LNCaP clone FGC (cell line): ENCODE measurements at regions not wholly inside any gene's neighbourhood (a gene's known extent, or its start where the extent isn't known, plus 50 kb on each side); places are given as distances from the start of the nearest gene placed in this dataset.

Experiments
- DNase-seq: peaks from one replicate; pipeline ENCODE4 v3.0.0-alpha.2; 2011; ENCODE audit warnings: low read depth
- H3K4me3 ChIP-seq: 2 replicates; pipeline ENCODE4 v1.5.1; 2011; ENCODE audit warnings: mild to moderate bottlenecking, low read depth, low read length, control low read depth
- TF ChIP-seq, protein P1 (sequence below): IDR thresholded peaks from 2 replicates; pipeline ENCODE4 v1.5.1; 2012; ENCODE audit warnings: mild to moderate bottlenecking; ENCODE audit not compliant: control insufficient read depth, insufficient read depth; ENCODE audit errors: extremely low read depth

DNA sequence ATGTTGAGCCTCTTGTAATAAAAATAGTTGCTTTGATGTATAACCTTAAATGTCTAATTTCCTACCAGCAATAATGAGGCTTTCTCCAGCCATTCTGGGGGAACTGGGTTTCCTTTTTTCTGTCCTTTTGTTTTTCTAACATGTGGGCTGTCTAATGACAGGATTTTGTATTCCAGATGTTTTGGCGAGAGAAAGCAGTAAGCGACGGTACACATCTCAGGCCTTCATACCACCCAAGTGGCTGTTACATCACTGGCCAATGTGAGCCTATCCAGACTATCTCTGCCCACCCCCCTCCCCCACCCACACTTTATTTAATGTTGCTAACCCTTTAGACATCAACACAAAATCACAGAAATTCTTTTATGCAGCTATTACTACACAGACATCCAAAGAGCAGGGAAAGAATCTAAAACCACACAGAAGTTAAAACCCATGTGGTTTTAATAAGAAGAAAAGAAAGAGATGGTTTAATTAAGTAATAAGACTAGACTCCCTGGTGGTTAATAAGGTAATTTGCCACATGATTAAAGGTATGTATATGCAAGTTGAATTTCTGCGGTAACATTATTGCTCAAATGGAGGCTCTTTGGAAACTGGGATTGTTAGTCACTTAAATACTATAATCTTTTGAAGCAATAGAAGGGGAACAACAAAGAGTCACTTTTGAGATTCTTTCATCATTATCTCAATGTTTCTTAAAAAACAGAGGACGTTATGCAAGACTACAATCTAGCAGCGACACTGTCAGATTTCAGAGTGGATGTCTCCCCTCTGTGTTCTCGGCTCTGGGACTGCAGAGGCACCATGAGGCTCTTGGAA, 365.1 kb downstream of the ENC1 start:
- TF ChIP-seq, protein P1, sequence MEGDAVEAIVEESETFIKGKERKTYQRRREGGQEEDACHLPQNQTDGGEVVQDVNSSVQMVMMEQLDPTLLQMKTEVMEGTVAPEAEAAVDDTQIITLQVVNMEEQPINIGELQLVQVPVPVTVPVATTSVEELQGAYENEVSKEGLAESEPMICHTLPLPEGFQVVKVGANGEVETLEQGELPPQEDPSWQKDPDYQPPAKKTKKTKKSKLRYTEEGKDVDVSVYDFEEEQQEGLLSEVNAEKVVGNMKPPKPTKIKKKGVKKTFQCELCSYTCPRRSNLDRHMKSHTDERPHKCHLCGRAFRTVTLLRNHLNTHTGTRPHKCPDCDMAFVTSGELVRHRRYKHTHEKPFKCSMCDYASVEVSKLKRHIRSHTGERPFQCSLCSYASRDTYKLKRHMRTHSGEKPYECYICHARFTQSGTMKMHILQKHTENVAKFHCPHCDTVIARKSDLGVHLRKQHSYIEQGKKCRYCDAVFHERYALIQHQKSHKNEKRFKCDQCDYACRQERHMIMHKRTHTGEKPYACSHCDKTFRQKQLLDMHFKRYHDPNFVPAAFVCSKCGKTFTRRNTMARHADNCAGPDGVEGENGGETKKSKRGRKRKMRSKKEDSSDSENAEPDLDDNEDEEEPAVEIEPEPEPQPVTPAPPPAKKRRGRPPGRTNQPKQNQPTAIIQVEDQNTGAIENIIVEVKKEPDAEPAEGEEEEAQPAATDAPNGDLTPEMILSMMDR: no peak
- H3K4me3 ChIP-seq: no peak overlapping the region
- DNase-seq: no peak

DNA sequence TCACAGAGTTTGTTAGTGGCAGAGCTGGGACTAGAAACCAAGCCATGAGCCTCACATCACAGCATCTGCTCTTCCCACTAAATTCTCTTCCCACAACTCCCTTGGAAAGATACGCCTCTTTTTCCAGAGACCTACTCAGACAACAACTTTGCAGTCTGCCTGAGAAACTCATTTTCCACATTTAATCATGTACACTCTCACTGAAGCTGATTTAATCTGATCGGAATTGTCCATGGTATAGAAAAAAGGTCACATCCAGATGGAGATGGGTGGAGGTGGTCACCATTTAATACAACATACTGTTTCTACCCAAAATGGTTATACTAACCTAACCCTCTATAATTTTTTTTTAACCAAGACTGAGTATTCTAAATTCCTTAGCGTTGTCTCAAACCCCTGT, 366.2 kb downstream of the ENC1 start:
- DNase-seq: no peak
- no peak overlapping the region for H3K4me3 ChIP-seq
- TF ChIP-seq, protein P1: no peak

DNA sequence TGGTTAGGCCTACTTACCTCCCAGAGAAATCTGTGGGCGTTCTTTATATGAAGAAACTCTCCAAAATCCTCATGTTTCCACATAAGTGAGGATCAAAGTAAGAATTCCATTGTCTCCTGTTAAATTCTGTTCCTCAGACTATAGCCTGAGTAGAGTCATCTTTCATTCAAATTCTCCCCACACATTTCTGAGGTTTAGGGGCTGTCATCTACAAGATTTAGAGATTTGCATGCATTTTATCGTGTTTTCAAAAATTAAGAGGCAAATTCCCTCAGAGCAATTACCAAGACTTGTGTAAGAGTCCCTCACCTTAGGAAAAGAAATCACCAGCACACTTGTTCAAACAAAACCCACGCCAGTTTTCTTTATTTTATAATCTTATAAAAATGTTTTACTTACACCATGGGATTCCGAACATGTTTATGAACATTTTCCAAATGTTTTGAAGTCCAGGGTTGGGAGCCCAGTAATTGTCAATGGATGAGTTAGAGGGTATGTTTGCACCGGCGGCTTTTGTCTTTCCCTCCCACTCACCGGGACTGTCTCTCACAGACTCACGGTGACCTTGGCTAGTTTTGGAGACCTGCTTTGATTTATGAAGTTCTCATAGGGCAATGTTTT, 367.6 kb downstream of the ENC1 start:
- no peak for DNase-seq
- TF ChIP-seq, protein P1: no peak
- H3K4me3 ChIP-seq: no peak overlapping the region

DNA sequence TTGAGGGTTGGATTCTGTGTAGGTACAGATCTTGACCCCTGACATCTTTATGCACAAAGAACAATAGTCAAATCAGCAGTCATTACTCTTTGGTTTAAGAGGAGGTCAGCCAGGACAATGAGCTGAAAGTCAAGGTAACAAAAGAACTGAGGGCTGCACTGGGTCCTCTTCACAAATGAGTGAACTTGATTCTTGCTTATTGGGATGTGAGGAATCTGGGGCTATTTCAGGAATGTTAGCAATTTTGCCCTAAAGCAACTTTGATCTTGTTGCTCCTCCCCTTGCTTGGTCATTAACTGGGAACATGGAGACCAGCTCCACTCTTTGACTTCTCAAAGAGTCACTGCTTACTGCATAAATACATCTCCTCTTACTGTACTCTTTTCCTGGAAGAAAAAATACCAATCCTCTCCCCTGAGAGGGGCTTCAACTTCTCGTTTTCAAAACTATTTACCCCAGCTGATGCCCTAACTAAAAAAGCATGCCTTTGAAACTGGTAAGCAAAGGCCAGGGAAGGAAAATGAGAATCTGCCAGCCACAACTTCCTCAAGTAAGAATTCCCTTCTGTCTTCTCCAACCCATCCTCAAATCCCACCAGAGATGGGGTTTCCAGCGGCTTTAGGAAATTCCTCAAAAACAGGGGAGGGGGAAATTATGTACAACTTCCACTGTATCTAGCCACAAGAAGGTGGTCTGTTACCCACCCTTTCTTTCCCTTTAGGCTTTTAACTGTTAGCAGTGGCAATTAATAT, 368.3 kb downstream of the ENC1 start:
- no peak for DNase-seq
- TF ChIP-seq, protein P1: no peak
- H3K4me3 ChIP-seq: no peak overlapping the region

DNA sequence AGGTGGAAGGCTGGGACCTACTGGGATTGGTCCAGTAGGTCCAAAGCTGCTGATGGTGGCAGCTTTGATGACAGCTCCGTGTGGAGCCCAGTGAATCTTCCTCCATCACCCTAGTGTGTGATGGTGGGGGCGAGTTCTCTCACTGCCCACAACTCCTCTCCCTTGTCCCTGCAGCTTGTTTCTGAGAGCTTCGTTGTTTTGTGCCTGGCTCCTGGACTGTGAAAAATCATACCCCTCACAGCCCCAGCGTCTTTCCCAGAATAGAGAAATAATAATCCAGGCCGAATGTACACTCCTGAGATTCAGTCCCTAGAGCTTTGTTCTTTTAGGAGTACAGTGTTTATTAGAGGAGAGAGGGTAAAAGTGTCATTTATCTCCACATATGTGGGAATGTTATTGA, 372.2 kb downstream of the ENC1 start:
- H3K4me3 ChIP-seq: no peak overlapping the region
- TF ChIP-seq, protein P1: no peak
- no peak for DNase-seq

DNA sequence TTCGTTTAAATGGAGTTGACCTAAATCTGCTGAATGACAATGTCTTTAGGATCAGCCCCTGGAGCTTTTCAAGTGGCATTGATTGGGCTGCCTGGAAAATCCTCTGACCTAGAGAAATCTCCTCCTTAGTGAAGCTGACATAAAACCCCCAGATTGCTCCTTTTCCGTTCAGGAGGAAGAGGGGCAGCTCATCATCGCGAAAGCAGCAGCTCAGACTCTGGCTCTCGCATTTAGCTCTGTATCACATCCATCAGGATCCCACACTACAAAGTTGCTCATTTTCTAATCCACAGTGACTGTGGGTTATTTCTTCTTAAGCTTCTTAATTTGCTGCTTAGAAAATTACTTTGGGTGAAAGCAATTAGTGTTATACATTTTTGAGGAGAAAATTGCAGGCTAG, 373.7 kb downstream of the ENC1 start:
- DNase-seq: no peak
- no peak overlapping the region for H3K4me3 ChIP-seq
- TF ChIP-seq, protein P1: no peak
